ENCODE measurements at regions not wholly inside any gene's neighbourhood (a gene's known extent, or its start where the extent isn't known, plus 50 kb on each side); places are given as distances from the start of the nearest gene placed in this dataset.
"Not testable (repeated sequence)": the region's sequence is repeated elsewhere in the genome, so short reads cannot be mapped to it uniquely, and the experiment has no call there.

DNA sequence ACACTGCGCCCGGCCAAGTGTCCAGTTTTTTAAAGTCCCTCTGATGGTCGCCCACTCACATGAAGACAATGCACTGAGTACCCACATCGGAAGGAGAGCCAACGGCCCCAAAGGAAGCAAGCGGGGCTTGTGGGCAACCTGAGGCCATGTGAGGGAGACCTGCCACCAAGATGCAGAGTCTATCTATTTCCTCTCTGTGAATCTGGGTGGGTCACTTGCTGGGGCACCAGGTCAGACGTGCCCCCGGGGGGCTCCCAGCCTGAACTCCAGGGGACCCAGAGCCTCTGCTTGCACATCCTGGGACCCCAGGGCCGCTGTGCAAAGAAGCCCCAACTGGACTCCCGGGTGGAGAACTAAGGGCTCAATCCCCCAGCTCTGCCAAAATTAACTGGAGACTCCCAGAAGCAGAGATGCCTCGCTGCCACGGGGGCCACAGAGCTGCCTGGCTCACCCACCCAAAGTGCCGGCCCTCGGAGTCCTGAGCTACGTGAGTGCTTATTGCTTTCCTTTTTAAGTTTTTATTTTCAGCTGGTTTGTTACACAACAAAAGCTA, 106.4 kb downstream of the BRD1 start:
- no peak for DNase-seq

DNA sequence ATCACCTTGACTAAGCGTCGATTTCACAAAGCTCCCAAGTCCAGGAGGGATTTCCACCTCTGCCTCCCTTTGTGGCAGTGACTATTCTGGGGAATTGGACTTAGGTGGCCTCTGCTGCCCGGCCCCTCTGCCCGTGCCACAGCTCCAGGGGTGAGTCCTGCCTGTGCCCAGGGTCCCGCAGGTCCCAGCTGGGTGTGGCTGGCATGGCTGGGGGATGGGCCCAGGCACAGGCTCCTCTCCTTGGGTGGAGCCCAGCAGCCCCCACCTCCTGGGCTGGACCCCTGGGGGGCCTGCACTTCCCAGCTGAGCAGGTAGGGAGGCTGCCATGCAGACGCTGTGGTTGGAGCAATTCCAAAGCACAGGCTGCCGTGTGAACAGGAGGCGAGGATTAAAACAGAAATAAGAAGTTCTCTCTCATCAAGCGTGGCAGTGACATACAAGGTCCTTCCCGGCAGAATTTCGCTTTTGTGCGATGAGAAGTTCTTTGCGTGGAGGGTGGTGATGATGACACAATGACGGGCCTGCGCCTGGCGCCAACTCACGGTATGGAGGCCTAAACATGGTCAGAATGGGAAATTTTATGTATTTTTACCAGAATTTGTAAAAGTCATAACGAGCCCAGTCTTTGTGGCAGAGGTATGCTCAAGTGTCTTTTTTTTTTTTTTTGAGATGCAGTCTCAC, 107.3 kb downstream of the BRD1 start:
- no peak for DNase-seq

DNA sequence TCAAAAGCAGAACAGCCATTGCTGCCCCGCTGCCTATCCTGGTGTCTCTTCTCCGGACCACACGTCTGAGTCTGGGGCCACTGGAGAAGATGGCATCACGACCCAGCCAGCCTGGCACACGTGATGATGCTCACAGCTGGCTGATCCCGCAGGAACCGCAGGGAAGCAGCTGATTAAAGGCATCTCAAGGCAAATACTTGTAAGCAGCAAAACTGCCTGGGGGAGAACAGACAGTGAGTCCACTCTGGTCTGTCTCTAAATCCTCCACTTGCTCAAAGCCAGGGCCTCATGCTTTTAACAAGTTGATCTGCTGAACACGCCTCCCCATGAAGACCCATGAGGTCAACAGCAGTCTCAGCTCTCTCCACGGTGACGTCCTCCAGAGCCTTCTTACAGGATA, 108.6 kb downstream of the BRD1 start:
- DNase-seq: no peak

DNA sequence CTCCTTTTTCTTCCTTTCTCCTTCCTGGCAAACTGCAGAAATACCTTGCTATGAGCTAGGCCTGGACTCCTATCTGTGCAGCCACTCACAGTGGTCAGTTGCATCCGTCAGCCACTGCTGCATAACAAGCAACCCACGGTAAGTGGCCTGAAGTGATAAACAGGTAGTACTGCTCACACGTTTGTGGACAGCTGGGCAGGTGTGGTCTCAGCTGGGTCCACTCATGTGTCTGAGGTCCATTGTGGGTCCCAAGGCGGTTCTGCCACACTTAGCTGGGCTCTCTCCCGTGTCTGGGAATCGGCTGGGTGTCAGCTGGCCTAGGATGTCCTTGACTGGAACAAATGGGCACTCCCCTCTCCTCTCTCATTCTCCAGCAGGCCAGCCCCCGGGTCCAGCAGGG, 109.3 kb downstream of the BRD1 start:
- DNase-seq: no peak

DNA sequence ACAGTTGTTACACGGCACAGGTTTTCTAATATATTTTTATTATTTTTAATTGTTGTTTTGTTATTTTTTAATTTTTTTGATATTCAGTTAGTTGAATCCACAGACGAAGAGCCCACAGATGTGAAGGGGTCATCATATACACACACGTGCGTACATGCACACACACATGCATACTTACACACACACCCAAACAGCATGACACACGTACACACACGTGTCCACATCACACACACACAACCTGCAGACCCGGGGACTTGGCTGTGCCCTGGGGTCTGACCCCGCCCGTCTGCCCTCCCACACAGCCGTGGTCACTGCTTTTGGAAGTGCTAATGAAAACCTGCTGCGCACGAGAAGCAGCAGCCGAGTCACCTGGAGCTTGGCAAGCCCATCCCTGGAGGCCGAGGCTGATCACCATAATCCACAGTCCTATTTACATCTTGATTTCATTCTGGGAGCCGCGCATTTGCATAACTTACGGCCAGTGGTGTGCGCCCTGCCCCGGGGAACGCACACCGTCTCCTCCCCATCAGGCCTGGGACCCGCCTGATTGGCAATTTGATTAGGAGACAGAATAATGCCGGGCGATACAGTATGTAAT, 110.3 kb downstream of the BRD1 start:
- no peak for DNase-seq

DNA sequence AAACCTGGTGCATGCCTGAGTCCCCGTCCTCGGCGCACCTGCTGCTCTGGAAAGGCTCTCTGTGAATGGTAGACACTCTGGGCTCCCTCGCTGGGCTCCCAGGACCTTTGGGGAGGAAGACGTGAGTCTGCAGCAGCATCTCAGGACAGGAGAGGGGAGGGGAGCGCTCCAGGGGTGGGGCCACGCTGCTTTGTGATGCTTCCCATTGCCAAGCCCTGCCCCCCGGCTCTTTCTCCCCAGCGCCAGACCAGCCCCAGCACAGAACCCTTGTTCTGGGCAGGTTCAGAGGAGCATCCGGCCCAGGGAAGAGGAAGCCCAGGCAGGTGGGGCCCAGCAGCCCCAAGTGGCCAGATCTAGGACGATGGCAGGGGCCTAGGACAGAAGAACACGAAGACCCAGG, 111.2 kb downstream of the BRD1 start:
- no peak for DNase-seq

DNA sequence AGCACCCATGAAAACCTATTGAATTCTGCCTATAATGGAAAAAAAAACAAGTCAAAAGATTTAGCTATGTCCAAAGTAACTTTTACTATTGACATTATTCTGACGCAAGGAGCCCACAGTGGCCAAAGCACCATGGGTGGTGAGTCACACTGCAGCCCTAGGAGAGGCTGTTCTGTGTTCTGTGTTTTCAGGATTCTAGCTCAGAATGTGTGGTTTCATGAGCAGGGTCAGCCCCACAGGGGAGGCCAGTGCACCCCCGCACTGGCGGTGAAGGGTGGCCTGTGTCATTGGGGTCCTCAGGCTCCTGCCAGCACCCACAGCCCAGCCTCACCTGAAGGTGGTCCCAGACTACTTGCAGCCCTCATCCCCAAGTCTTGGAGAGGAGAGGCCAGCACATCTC, 112.2 kb downstream of the BRD1 start:
- no peak for DNase-seq

DNA sequence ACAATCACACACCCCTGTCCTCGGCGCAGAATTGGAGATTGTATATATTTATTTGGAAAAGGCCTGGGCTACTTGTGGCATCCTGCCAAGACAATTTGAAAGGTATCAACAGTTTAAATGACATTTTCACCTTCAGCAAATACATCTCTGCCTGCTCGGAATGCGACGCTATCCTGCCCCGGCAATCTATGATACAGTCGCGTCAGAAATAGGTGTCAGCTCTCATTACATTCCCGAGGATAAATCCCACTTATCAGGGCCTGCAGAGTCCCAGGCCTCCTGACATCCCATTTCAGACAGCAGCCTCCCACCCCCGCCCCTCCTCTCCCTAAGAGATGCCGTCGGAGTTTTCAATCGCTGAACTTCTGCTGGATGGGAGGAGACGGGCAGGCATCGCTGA, 114.7 kb downstream of the BRD1 start:
- DNase-seq: no peak

DNA sequence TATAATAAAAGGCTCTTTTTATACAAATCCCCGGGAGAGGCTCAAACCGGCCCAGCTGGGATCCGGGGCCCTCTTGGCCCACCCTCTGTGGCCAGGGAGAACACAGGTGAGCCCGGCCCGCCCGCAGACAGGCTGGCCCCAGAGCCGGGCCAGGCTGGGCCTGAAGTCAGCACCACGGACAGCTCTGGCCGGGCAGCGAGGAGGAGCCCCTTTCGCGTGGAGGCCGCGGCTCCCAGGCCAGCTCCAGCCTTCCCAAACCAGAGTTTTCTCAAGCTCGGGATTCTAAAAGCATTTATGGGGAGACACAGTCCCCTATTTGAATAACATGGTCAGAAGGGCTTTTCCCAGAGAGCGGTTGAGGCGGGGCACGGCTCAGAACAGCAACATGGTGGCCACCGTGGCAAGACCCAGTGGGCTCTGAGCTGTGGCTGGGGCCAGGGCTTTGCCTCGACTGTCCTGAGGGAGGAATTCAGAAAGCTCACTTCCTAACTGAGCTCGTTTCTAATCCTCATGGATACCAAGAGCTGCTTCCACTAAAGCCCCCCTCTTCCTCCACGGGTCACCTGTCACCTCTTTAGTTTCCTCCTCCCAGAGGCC, 115.4 kb downstream of the BRD1 start:
- no peak for DNase-seq

DNA sequence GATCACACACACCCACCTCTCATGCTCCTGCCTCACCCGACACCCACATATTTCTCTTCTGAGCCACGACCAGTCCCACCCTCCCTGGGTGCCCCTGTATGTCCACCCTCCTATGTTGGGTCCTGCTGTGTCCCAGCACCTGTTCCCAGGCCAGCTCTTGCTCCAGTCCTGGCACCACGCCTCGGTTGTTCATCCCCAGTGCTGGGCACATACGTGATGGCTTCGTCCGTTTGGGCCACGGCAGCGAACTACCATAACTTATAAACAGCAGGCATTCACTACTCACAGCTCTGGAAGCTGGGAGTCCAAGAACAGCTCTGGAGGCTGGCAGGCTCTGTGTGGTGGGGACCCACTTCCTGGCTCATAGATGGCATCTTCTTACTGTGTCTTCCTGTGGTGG, 116.9 kb downstream of the BRD1 start:
- no peak for DNase-seq

DNA sequence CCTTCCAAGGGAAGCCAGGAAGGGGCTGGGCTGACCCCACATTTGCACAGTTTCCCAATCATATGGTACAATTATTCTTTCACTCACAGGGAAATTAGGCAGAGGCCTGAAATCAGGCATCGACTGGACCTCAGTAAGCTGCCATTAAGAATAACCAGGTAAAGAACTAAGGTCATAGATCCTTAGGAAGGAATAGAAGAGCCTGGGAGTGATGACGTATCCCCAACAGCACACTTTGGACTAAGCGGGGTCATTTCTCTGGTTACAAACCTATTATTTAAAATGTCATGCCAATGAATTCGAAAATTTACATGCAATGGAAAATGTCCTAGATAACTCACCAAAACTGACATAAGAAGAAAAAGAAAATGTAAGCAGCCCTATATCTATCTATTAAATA, 118.2 kb downstream of the BRD1 start:
- no peak for DNase-seq

DNA sequence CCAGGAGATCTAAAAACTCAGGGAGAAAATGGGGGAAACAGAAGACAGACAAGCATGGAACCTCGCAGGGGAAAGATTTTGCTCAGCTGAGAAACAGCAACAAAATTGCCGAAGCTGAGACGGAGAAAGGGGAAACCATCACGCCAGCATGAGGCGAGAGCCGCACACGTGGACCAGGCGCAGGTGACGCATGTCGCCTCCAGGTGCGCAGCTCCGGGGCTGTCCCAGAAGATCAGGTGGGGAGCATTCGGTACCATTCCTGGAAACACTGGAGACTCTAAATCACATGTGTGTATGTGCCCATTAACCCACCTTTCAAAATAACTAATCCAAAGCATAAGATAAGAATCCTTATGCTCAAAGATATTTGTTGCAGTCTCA, 121.7 kb downstream of the BRD1 start:
- no peak for DNase-seq

DNA sequence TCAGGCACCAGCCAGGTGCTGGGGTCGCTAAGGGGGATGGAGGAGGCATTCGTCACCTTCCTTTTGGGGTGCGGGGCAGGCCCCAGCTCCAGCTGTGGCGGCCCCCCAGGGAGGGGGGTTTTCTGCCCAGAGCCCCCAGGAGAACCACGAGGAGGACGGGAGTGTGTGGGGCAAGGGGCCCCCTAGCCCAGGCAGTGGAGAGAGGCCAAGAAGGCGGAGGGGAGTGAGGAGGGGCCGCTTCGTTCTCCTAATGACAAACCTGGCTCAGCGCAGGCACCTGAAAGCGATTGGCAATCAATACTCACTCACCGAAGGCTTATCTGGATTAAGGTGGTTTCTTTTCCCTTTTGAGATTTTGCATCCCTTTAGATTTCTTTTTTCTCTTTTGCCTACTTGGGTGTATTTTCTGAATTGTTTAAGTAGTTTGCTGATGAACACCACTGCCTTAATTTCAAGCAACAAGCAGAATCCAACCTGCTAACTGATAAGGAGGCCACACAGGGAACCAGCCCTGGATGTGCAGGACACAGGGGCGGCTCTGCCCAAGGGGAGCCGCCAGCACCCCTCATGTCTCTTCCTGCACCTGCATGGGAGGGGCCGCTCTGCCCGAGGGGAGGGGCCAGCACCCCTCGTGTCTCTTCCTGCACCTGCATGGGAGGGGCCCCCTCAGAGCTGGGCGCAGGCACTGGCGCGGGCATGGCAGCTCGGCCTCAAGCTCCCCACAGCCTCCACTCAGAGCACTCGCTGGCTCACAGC, 122.3 kb downstream of the BRD1 start:
- no peak for DNase-seq

DNA sequence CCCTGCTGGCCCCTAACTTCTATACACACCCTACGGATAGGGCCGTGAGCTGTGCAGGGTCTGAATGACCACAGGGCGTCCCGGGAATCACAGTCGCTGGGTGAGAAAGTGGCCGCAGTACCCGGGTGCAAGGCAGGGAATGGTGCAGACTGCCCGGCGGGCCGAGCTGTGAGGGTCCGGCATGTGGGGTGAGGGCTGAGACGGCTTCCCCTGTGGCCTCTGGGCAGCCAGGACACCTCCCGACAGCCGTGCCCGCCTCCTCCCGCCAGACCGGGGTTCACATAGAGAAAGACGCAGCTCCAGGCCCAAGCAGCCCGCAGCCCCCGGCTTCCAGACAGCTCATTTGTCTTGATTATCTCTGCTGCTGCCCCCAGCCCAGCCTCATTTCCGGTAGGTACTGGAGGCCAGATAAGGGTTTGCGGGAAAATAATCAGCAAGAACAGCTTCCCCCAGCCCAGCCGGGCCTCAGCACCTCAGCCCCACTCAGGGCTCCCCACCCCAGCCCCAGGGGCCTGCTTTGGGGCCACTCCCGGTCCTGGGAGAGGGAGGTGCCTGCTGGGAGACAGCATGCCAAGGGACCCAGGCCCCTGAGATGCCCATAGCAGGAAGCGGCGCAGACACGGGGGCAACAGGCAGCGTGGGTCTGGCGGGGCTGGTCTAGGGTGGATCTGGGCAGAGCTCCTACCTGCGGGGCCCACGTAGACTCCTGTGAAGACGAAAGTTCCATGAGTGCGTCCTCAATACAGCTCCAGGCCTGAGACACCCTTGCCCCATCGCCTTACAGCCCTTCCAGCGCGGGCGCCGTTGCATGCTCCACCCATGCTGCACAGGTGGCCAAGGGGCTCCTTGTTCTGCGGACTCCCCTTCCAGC, 123.1 kb downstream of the BRD1 start:
- DNase-seq: no peak

DNA sequence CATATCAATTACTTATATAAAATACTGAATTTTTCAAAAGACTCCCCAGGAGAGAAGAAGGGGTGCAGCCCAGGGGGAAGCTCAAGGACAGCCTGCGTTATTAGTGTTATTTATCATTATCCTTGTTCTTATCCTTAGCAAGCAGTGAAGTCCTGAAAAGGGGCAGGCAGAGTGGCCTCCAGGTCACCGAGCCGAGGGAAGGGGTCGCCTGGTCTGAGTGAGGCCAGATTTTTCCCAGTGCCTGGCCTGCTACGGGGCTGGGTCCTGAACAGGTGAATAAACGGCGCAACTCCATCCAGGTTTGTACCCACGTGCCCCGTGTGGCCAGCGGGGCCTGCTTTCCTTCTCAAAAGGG, 123.7 kb downstream of the BRD1 start:
- DNase-seq: no peak

DNA sequence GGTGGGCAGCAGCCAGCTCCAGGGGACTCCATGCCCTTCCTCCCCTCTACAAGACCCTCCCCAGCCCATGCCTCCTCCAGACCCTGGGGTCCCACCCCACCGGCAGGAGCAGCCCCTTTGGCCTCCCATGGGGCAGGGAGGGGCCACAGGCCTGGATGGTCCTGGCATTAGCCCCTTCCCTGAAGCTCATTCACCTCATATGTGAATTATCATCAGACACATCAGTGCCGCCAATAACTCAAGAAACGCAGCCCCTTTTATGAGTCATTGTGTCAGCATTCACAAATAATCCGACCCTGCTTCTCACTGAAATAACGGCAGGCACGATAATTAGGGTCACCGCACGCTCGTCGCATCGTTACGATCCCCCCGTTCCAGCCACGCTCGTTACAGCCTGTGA, 124.2 kb downstream of the BRD1 start:
- no peak for DNase-seq

DNA sequence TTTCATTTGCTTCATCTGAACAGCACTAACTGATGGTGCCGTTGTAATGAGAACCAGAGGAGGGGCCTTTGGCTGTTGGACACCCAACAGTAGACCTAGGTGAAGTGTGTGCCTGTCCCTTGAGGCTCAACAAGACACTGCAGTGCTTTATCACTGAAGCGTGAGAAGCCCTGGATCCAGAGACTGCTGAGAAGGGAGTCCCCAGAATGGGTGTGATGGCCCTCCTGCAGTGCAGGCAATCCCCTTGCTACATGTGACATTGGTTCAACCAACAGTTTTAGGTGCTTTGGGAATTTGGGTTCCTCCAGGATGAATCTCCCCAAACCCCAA, 125.6 kb downstream of the BRD1 start:
- no peak for DNase-seq

DNA sequence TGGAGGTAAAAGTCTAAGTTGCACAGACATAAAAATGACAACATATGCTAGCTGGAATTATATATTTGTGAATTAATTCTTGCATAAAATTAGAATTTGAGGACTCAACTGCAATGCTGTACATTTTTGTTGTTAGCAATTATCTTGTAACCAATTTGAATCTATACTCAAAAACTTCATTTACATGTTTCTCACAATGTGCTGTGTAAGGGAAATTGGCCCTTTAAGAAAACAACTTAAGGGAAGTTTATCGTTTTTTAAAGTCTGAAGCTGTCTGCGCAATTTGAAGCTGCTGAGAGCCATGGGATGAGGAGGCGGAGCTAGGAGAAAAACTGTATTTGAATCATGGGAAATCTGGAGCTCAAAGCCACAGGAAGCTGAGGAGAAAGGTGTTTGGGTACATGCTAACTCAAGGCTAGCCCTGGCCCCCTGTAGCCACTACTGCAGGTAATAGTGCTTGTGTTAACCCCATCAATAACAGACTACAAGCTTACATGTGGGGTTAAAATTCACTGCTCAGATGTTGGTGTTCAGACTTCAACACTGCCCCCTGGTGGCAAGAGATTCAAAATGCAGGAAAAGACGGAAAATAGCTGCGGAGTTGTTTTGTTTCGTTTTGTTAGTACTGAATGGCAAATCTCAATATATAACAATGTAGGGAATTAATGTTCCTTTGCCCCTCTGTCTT, 126.1 kb downstream of the BRD1 start:
- DNase-seq: no peak

DNA sequence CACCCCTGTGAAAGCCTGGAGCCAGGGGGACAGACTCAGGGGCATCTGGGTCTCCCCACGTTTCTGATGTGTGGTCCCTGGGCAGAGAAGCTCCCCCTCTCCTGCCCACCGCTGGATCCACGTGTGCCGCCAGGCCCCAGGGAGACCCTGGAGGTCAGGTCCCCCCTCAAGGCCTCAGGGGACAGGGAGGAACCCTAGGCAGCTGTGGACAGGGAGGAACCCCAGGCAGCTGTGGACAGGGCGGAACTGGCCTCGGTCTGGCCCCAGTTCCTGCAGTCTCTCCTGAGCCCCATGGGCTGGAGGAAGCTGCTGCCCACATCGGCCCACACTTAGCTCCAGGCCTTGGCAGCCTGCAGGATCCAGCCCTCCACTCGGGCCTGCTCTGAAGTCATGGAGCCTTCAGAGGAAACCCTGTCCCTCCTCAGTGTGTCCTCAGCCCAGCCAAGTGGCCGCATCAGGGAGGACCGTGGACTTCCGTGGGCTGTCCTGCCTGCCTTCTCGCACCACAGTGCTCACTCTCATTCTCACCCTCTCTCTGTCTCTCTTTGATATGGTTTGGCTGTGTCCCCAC, 127.7 kb downstream of the BRD1 start:
- DNase-seq: no peak

DNA sequence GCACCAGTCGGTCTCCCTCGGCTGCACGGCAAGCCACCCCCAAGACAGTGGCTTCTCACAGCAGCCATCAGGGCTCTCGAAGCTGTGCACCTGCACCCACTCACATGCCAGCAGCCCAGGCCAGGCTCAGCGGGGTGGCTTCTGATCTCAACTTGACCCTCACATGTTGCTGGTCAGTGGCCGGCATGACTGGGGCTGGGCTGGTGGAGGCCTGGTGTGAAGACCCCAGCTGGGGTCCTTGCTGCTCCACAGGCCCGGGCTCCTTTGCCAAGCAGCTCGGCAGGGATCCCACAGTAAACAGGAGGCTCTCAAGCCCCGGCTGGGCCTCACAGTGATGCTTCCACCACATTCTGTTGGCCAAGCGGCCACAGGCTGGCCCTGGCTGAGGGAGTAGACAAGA, 128.2 kb downstream of the BRD1 start:
- no peak for DNase-seq

DNA sequence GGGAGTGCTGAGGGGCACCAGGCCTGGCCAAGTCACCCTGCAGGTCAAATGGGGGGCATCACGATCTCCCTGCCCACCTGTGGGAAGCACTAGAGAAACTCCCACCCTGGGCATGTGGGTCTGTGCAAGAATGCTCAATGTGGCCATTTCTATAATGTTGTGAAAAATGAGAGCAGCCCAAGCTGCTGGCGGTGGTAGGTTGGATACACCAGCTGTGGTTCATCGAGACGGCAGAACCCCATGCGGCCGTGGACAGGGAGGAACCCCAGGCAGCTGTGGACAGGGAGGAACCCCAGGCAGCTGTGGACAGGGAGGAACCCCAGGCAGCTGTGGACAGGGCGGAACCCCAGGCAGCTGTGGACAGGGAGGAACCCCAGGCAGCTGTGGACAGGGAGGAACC, 129.1 kb downstream of the BRD1 start:
- DNase-seq: not testable (repeated sequence)

DNA sequence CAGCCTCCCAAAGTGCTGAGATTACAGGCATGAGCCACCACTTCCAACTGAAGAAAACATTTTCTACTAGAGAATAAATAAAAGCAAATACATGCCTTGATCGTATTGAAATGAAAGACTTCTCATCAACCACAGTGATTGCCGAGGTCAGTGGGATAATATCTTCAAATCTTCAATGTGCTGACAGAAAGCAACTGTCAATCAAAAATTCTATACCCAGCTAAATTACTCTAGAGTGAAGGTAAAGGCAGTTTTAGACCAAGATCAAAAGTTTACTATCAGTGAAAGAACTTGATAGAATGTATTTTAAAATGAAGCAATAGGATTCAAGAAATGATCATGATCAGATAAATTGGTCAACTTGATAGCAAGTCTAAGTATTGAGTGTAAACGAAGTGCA, 130.6 kb downstream of the BRD1 start:
- no peak for DNase-seq
